GM12872 (cell line): ENCODE measurements at regions not wholly inside any gene's neighbourhood (a gene's known extent, or its start where the extent isn't known, plus 50 kb on each side); places are given as distances from the start of the nearest gene placed in this dataset.

Experiments
- TF ChIP-seq, protein P1 (sequence below): IDR thresholded peaks from 3 replicates; pipeline ENCODE4 v1.5.1; 2011; ENCODE audit warnings: low read depth, mild to moderate bottlenecking, low read length, moderate library complexity; ENCODE audit not compliant: insufficient read depth

DNA sequence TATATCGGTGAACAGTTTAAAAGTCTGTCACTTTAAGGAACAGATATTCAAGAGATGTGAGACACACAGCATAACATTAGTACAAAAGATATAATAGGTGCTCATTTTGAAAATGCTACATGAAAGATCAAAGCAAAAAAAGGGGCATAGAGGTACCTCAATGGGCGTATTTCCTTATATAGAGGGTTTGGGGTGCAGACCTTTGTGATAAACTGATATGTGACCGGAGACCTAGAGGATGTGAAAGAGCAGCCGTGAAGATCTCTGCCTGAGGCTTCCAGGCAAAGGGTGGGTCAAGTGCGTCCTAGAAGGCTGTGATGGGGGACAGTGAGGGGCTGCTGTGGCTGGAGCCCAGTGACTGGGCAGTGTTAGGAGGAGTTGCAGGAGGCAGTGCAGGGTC lies 551.4 kb downstream of the ETS1 start:
- TF ChIP-seq, protein P1, sequence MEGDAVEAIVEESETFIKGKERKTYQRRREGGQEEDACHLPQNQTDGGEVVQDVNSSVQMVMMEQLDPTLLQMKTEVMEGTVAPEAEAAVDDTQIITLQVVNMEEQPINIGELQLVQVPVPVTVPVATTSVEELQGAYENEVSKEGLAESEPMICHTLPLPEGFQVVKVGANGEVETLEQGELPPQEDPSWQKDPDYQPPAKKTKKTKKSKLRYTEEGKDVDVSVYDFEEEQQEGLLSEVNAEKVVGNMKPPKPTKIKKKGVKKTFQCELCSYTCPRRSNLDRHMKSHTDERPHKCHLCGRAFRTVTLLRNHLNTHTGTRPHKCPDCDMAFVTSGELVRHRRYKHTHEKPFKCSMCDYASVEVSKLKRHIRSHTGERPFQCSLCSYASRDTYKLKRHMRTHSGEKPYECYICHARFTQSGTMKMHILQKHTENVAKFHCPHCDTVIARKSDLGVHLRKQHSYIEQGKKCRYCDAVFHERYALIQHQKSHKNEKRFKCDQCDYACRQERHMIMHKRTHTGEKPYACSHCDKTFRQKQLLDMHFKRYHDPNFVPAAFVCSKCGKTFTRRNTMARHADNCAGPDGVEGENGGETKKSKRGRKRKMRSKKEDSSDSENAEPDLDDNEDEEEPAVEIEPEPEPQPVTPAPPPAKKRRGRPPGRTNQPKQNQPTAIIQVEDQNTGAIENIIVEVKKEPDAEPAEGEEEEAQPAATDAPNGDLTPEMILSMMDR = no peak

DNA sequence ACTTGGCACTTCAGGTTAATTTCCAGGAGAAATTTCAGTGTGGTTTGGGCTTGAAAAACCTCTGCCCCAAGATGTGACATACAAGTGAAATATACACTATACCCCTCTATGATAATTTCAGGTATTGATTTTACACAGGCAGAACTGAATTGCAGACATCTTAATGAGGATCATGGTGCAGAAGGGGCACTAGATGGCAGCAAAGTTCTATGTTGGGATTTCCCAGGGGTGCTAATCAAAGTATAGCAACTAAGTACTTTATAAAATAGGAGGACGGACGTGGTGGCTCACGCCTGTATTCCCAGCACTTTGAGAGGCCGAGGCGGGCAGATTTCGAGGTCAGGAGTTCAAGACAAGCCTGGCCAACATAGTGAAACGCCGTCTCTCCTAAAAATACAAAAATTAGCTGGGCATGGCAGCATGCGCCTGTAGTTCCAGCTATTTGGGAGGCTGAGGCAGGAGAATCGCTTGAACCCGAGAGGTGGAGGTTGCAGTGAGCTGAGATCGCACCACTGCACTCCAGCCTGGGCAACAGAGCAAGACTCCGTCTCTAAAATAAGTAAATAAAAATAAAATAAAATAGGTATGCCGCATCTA lies 555.7 kb downstream of the ETS1 start:
- TF ChIP-seq, protein P1 = peak; percentile 68

DNA sequence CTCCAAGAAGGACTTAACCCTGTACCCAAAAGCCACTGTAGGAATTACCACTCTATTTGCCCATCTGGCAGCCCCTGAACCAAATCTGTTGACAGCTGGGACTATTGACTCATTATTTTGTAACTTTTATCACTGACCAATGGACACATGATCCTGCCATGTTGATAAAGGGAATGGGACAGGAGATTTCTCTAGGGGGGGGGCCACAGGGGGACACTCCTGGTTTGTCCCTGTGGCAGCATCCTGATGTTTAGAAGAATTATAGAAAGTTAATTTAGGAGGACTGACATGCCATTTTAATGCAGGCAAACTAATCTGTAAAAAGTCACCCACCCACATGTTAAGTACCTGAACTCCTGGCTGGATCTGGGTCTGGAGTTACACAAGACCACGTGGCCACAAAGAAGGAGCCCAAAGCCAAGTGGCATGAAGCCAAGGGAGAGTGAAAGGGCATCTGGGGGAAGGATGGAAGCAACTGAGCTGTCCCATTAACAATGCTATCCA lies 558.1 kb downstream of the ETS1 start:
- TF ChIP-seq, protein P1 = no peak

DNA sequence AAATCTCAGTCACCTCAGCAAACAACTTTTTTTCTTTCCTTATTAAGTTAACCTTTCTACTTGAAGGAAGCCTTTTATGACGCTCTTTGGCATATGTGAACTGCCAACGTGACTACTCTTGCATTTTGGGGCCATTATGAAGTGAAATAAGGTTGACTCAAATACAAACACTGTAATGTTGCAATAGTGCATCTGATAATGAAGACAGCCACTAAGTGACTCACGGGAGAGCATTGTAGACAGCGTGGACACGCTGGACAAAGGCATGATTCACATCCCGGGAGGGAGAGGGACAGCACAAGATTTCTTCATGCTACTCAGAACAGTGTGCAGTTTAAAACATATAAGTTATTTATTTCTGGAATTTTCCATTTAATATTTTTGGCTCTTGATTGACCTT lies 560.8 kb downstream of the ETS1 start:
- TF ChIP-seq, protein P1 = no peak

DNA sequence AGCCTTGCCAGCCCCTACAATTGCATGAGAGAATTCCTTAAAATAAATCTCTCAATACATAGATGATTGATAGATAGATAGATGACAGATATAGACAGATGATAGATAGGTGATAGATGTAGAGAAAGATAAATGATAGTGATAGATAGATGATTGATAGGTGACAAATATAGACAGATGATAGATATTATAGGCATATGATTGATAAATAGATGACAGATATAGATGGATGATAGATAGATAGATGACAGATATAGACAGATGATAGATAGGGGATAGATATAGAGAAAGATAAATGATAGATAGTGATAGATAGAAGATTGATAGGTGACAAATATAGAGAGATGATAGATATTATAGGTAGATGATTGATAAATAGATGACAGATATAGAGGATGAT lies 564.6 kb downstream of the ETS1 start:
- TF ChIP-seq, protein P1 = no peak

DNA sequence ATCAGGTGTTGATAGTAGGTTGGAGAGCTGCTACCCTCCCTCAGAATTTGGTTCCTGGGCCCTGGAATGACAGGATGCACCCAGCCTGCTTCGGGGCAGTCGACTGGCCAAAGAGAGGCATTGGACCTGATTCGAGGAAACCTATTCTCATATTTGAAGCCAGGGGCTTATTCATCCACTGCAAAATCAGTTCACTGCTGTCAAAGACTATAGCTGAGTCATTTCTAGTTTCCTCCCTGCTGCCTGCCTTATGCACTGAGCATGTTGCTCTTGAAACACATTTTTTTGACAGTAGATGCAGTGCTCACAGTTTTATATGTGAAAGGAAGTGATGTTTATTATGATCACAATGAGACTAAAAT lies 565.4 kb downstream of the ETS1 start:
- TF ChIP-seq, protein P1 = 0 out of 3 replicates have a peak, but pooled peaks have one; percentile 17

DNA sequence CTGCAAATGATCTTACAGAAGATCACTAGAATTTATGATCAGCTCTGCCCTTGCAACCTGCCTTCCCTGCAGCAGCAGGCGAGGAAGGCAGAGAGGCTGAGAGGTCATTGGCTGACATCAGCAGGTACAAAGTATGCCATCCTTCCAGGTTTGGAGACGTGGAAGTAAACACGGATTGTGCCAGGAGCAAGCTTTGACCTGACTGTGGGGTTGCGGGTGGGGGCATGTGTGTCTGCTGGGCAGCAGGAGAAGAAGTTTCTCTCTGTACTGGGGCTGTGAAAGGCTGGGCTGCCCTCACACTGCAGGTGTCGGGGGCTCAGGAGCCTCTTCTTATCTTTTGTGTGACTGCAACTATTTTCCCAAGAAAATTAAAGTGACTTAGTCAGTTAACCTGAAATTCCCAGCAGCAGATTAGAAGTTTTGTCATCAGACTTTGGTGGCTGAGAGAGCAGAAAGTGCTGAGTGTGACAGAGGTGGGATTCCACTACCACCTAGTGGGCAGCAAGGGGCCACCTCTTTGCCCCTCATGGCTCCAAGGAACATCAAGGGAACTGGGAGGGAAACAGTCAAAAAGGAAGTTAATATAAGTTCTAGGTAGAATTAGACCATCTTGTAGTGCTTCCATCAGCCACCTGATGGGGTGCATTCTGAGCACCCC lies 565.9 kb downstream of the ETS1 start:
- TF ChIP-seq, protein P1 = no peak
